BJ (cell line): ENCODE measurements at regions not wholly inside any gene's neighbourhood (a gene's known extent, or its start where the extent isn't known, plus 50 kb on each side); places are given as distances from the start of the nearest gene placed in this dataset.
"Not testable (repeated sequence)": the region's sequence is repeated elsewhere in the genome, so short reads cannot be mapped to it uniquely, and the experiment has no call there.

Experiments used
- CTCF ChIA-PET: fragments of 350-600 bp; formaldehyde crosslinking; extraction: SDS; loops from one replicate; lab custom pipeline; 2021; ENCODE audit warnings: antibody characterized with exemption, inconsistent platforms; lab: Yijun Ruan, JAX
- POLR2A ChIA-PET: fragments of 300-600 bp; sonication (Branson Sonifier 250); formaldehyde crosslinking; extraction: SDS; loops from one replicate; lab custom pipeline; 2021; ENCODE audit warnings: antibody characterized with exemption; lab: Charles Lee
- DNase-seq: peaks from one replicate; pipeline ENCODE4 v3.0.0-alpha.2; 2011; ENCODE audit warnings: low read depth
- H3K27me3 ChIP-seq: 2 replicates; pipeline ENCODE4 v1.6.0; 2011; ENCODE audit warnings: low read length; ENCODE audit not compliant: control insufficient read depth, insufficient read depth
- H3K36me3 ChIP-seq: 2 replicates; pipeline ENCODE4 v1.5.1; 2011; ENCODE audit warnings: low read length; ENCODE audit not compliant: control insufficient read depth, insufficient read depth
- H3K4me3 ChIP-seq: 2 replicates; pipeline ENCODE4 v1.5.1; 2011; ENCODE audit warnings: low read depth, mild to moderate bottlenecking, control low read depth, low read length
- TF ChIP-seq, protein P1 (sequence below): IDR thresholded peaks from 2 replicates; pipeline ENCODE4 v1.5.1; 2011; ENCODE audit warnings: low read depth, mild to moderate bottlenecking, control low read depth, inconsistent platforms, low read length, moderate library complexity; ENCODE audit not compliant: insufficient read depth

DNA sequence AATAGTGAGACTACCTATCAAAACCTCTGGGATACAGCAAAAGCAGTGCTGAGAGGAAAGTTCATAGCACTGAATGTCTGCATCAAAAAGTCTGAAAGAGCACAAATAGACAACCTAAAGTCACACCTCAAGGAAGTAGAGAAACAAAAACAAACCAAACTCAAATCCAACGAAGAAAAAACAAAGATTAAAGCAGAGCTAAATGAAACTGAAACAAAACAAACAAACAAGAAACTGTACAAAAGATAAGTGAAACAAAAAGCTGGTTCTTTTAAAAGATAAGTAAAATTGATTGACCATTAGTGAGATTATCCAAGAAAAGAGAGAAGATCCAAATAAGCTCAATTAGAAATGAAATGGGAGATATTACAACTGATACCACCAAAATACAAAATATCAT lies 378.3 kb upstream of the NDST4 start:
- TF ChIP-seq, protein P1, sequence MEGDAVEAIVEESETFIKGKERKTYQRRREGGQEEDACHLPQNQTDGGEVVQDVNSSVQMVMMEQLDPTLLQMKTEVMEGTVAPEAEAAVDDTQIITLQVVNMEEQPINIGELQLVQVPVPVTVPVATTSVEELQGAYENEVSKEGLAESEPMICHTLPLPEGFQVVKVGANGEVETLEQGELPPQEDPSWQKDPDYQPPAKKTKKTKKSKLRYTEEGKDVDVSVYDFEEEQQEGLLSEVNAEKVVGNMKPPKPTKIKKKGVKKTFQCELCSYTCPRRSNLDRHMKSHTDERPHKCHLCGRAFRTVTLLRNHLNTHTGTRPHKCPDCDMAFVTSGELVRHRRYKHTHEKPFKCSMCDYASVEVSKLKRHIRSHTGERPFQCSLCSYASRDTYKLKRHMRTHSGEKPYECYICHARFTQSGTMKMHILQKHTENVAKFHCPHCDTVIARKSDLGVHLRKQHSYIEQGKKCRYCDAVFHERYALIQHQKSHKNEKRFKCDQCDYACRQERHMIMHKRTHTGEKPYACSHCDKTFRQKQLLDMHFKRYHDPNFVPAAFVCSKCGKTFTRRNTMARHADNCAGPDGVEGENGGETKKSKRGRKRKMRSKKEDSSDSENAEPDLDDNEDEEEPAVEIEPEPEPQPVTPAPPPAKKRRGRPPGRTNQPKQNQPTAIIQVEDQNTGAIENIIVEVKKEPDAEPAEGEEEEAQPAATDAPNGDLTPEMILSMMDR = no peak
- POLR2A ChIA-PET = no interaction called here
- Histone ChIP-seq H3K4me3 (no peak overlapping the region), H3K27me3 (no peaks in the 10 kb centered on the region), H3K36me3 (no peaks in the 10 kb centered on the region)
- no peak for DNase-seq
- CTCF ChIA-PET = no interaction called here

DNA sequence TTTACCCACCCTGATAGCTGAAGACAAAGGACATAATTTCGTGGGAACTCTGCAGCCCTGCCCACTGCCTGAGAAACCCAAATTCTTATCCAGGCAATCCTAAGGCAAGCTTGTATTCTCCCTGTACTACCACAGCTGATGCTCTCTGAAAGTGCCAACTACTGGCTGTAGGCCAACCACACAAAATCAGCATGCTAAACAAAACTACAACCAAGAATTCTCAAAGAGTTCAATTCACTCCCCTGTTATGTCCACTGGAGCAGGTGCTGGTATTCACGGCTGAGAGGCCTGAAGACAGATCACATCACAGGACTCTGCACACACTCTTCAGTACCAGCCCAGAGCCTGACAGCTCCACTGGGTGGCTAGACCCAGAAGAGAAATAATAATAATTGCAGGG lies 375.9 kb upstream of the NDST4 start:
- ChIA-PET CTCF (no interaction called here), POLR2A (no interaction called here)
- H3K4me3 ChIP-seq = no peak overlapping the region
- DNase-seq = no peak
- no peaks in the 10 kb centered on the region for H3K27me3 ChIP-seq
- TF ChIP-seq, protein P1 = no peak
- H3K36me3 ChIP-seq = no peaks in the 10 kb centered on the region

DNA sequence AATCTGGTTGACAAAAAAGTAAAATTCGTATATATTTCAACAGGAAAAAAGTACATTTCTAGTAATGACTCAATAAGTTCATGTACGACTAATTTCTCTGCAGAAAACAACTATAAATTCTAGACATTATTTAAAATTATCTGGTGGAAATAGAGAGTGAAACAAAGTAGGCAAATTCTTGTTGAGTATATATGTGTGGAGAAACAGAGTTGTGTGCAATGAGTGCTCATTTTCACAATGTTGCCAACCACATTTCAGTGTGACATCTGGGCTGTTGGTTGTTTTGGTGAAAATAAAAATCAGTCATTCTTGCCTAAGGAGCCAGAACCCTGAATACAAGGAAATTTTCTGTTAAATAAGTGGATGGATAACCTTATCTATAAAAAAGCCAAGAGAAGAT lies 372.0 kb upstream of the NDST4 start:
- TF ChIP-seq, protein P1 = no peak
- H3K4me3 ChIP-seq = no peak overlapping the region
- DNase-seq = no peak
- ChIA-PET POLR2A (no interaction called here), CTCF (no interaction called here)
- no peaks in the 10 kb centered on the region for H3K27me3 ChIP-seq
- no peaks in the 10 kb centered on the region for H3K36me3 ChIP-seq

DNA sequence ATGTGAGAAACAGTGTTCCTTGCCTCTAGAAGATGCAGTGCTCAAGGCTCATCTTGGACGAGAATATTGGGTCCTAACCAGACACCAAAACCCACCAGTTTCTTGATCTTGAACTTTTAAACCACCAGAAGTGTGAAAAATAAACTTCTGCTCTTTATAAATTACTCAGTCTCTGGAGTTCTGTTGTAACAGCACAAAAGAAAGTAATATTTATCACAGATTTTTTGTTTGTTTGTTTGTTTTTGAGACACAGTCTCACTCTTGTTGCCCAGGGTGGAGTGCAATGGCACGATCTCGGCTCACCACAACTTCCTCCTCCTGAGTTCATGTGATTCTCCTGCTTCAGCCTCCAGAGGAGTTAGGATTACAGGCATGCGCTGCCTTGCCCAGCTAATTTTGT lies 371.1 kb upstream of the NDST4 start:
- TF ChIP-seq, protein P1 = no peak
- ChIA-PET CTCF (no interaction called here), POLR2A (no interaction called here)
- Histone ChIP-seq H3K27me3 (no peaks in the 10 kb centered on the region), H3K36me3 (no peaks in the 10 kb centered on the region), H3K4me3 (no peak overlapping the region)
- no peak for DNase-seq

DNA sequence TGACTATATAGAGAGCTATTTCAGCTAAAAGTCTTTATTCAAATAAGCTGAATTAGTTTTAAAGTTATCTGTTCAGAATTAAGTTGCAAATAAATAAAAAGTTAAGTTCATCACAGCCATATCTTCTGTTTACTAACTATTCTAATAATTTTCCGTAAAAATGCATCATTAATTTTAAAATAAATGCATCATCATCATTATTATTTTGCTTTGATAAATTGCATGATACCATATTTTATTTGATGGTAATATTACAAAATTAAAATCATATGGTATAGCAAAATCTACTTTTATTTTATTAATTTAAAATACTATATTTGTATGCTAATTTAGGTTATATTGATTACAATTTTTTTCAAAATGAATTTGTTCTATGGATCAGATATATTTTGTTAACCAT lies 357.3 kb upstream of the NDST4 start:
- TF ChIP-seq, protein P1 = no peak
- no peaks in the 10 kb centered on the region for H3K27me3 ChIP-seq
- no peaks in the 10 kb centered on the region for H3K36me3 ChIP-seq
- H3K4me3 ChIP-seq = no peak overlapping the region
- ChIA-PET CTCF (no interaction called here), POLR2A (no interaction called here)
- no peak for DNase-seq

DNA sequence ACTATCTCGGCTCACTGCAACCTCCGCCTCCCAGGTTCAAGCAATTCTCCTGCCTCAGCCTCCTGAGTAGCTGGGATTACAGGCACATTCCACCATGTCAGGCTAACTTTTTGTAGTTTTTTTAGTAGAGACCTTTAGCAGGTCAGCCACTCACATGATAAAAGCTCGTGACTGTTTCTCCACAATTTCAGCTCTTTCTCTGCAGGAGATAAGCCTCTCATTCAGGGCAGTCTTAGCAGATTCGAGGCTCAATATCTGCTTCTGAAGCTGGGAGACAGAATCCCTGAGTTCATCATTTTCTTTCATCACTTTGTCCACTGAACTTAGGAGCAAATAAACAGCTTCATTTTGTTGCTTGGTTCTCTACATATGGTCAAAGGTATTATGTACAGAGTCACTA lies 345.9 kb upstream of the NDST4 start:
- POLR2A ChIA-PET, H3K27me3 ChIP-seq, H3K36me3 ChIP-seq, H3K4me3 ChIP-seq, DNase-seq, CTCF ChIA-PET: not testable (repeated sequence)
